Superior temporal gyrus (tissue), 1 donor: ENCODE measurements at regions not wholly inside any gene's neighbourhood (a gene's known extent, or its start where the extent isn't known, plus 50 kb on each side); places are given as distances from the start of the nearest gene placed in this dataset.
A peak's percentile ranks its signal among the peaks of the same experiment; 100 is the strongest.

Experiments
- DNase-seq: peaks from one replicate; pipeline ENCODE4 v3.0.0-alpha.2; 2016; ENCODE audit errors: extremely low spot score

- DNase-seq = no peak
Measured at GRCh38 chr4:98765771-98766170, 107.4 kb upstream of the TSPAN5 start.

GRCh38 chr4:98758182-98758581, 99.8 kb upstream of the TSPAN5 start:
- no peak for DNase-seq

- DNase-seq = no peak
Measured at GRCh38 chr4:98754736-98755135, 96.3 kb upstream of the TSPAN5 start.

GRCh38 chr4:98749206-98749605, 90.8 kb upstream of the TSPAN5 start:
- no peak for DNase-seq

- DNase-seq = no peak
Measured at GRCh38 chr4:98748609-98749008, 90.2 kb upstream of the TSPAN5 start.

GRCh38 chr4:98747393-98748091, 89.1 kb upstream of the TSPAN5 start:
- DNase-seq = no peak

- no peak for DNase-seq
Measured at GRCh38 chr4:98746936-98747335, 88.5 kb upstream of the TSPAN5 start.

GRCh38 chr4:98746530-98746929, 88.1 kb upstream of the TSPAN5 start:
- no peak for DNase-seq

GRCh38 chr4:98745366-98745765, 87.0 kb upstream of the TSPAN5 start:
- DNase-seq = no peak

- DNase-seq = no peak
Measured at GRCh38 chr4:98744372-98745150, 86.2 kb upstream of the TSPAN5 start.

- no peak for DNase-seq
Measured at GRCh38 chr4:98741952-98742351, 83.5 kb upstream of the TSPAN5 start.

GRCh38 chr4:98739751-98740150, 81.3 kb upstream of the TSPAN5 start:
- DNase-seq = no peak

- DNase-seq = no peak
Measured at GRCh38 chr4:98733601-98734000, 75.2 kb upstream of the TSPAN5 start.

GRCh38 chr4:98728871-98729270, 70.5 kb upstream of the TSPAN5 start:
- DNase-seq = no peak

- peak; percentile 49 for DNase-seq
Measured at GRCh38 chr4:98728433-98728832, 70.0 kb upstream of the TSPAN5 start.

- DNase-seq = no peak
Measured at GRCh38 chr4:98722000-98722399, 63.6 kb upstream of the TSPAN5 start.

- no peak for DNase-seq
Measured at GRCh38 chr4:98720871-98721480, 62.6 kb upstream of the TSPAN5 start.

- DNase-seq = no peak
Measured at GRCh38 chr4:98716796-98717195, 58.4 kb upstream of the TSPAN5 start.

GRCh38 chr4:98712607-98713006, 54.2 kb upstream of the TSPAN5 start:
- DNase-seq = no peak

- DNase-seq = no peak
Measured at GRCh38 chr4:98711526-98711925, 53.1 kb upstream of the TSPAN5 start.

GRCh38 chr4:98710831-98711230, 52.4 kb upstream of the TSPAN5 start:
- no peak for DNase-seq
